ENCODE measurements at regions not wholly inside any gene's neighbourhood (a gene's known extent, or its start where the extent isn't known, plus 50 kb on each side); places are given as distances from the start of the nearest gene placed in this dataset.
"Not testable (repeated sequence)": the region's sequence is repeated elsewhere in the genome, so short reads cannot be mapped to it uniquely, and the experiment has no call there.

DNA sequence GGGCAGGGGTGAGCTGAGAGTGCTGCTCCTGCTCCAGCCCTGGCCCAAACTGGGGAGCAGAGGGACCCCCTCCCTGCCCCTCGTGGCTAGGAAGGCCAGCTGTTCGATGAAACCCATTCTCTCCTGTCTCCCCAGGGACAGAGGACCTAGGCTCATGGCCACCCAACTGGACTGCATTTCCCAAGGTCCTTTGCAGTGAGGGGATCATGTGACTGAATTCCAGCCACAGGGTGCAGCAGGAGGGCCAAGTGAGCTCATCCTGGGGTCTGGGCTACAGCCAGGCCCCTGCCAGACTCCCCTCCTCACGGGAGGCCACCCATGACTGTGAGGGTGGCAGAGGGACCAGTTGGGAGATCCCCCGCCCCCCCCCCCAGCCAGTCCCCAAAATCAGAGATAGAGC, 777.6 kb downstream of the TBC1D22A start:
- DNase-seq (ENCODE audit: low read depth in 2 of 2), result no peak

DNA sequence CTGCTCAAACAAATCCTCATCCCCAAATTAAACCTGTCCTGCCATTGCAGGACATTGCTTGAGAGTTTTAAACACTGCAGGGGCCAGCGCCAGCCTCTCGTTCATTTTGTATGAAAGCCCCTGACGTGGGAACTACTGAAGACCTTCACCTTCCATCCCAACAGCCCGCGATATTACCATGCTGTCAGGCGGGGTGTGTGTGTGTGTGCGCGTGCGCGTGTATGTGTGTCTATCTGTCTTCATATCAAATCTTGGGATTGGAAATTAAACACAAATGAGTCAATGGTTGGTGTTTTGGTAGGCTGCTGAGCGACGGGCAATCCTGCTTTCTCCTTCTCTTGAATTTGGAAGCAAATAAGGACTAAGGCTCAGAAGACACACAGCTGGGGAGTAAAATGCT, 776.9 kb downstream of the TBC1D22A start:
- DNase-seq (ENCODE audit: low read depth in 2 of 2), result no peak

DNA sequence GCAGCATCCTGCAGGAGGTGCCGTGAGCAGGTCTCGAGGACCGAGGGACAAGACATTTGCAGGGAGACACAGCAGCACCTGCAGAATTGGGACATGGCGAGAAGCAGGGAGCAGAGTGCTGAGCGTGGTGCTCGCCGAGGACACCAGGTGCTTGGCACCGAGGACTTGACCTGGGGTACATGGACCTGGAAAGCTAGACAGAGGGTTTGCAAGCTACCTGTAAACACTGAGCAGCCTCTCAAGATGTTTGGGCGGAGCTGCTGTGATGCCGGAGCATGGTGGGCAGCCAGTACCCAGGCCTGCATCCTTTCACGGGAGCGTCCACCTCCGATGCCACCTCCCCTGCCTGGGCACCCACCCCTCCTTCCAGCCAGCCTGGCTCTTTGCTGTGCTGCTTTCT, 773.2 kb downstream of the TBC1D22A start:
- no peak for DNase-seq (ENCODE audit: low read depth in 2 of 2)

DNA sequence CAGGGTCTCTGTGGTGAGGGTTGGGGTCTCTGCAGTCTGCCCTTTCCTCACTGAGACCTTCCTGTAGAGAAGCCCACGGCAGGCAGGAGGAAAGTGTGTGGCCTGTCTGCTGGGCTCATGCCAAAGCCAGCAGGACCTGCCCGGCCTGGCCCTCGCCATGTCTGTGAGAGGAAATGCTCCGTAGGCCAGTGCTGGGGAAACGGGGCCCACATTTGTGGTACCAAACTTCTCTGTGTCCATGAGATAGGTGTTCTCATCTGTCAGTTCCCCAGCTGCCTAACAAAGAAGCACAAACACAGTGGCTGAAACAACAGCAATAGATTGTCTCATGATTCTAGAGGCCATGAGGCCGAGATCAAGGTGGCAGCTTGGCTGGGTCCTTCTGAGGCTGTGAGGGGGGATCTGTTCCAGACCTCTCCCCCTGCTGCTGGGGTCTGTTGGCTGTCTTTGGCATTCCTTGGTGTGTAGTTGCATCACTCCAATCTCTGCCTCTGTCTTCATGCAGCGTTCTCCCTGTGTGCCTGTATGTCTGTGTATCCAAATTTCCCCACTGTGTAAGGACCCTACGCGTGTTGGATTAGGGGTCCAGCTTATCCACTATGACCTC, 772.5 kb downstream of the TBC1D22A start:
- DNase-seq (ENCODE audit: low read depth in 2 of 2), result no peak

DNA sequence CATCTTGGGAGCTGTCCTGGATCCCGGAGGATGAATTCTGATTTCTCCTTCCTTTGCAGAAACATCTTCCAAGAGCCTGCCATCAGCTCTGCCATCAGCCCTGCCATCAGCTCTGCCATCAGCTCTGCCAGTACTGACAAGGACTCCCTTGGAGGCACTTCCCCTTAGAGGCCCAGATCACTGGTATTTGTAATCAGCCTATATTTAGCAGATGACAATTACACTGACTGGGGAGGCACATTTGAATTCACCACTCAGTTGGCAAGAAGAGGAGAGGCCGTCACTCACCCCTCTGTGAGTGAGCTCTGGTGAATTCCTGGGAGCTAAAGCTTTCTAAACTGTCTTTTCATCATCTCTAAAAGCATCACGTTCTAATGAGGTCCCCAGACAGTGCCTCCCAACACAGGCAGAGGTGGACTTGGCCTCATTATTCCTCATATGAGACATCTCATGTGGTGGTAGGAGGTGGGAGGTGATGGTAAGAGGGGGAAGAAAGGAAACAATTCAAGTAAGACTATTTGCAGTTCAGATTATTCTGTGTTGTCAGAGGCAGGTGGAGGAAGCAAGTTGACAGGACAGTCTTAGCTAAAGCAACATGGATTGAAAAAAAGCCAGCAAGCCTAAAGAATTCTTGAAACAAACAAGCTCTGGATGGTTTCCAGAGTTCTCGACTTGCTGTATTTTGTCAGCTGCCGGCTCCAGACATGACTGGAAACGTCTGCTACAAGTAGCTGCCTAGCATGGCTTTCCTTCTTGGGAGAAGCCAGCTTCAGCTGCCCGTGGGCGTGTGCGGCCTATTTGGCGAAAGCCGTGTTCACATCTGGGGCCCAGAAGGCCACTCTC, 771.7 kb downstream of the TBC1D22A start:
- no peak for DNase-seq (ENCODE audit: low read depth in 2 of 2)

DNA sequence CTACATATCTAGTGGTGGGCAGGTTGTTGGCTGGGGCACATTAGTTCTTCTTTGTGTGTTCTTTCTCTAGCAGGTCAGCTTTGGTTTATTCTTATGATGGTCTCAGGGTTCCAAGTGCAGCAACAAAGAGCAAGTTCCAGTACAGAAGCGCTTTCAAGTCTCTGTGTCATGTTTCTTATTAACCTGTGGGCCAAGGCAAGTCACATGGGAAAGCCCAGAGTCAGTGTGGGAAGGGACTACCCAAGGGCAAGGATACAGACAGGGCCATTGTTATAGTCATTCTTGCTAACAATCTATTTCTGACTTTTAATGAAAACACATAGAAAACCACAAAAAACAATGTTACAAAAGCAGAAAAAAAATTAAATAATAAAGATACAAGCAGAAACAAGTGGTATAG, 754.6 kb downstream of the TBC1D22A start:
- DNase-seq (ENCODE audit: low read depth in 2 of 2), result no peak

DNA sequence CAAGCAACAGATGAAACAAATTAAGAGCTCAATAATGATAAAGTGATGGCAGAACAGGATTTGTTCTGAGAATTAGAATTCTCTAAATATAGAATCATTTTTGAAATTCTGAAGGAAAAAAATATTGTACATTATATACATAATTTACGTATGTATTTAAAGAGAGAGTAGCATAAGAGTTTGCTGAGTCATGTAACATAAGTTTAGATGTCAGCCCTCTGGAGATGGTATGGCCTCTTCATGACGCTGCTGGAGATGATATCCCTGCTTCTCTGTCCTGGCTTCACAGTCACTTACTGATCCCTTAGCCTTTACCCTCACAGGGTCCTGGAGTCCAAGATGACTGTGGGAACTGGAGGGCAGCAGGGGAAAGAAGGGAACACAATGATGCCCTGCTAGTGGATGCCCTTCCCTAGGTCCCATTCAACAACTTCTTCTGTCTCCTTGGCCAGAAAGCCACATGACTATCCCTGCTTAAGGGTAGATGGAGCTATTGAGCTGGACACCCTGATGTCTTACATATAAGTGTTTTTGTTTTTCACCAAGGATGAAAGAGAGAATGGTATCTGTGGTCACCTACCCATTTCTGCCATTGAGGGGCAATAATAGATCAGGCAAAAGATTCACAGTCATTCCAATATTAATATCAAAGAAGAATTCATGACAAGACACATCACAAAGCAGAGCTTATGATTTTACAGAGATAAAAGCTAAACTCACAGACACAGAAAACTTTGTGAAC, 753.1 kb downstream of the TBC1D22A start:
- DNase-seq (ENCODE audit: low read depth in 2 of 2), result no peak

DNA sequence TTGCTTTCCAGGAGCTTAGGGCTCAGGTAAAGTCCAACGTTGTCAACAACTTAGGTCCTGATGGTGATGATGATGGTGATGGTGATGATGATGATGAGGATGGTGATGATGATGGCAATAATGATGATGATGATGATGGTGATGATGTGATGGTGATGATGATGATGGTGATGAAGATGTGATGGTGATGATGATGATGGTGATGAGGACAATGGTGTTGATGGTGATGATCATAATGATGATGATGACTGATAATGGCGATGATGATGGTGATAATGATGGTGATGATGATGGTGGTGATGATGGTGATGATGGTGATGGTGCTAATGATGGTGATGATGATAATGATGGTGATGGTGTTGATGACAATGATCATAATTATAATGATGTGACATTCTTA, 750.2 kb downstream of the TBC1D22A start:
- no peak for DNase-seq (ENCODE audit: low read depth in 2 of 2)

DNA sequence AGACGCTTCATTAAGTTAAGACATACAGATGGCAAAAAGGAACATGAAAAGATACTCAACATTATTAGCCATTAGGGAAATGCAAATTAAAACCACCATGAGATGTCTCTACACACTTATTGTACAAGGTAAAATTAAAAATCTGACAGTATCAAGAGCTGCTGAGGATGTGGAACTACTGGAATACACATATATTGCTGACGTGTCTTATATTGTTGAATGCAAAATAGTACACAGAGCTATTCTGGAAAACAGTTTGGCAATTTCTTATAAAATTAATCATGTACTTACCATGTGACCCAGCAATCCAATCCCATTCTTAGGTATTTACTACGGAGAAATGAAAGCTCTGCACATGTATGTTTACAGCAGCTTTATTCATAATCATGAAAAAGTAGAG, 742.5 kb downstream of the TBC1D22A start:
- DNase-seq (ENCODE audit: low read depth in 2 of 2), result no peak

DNA sequence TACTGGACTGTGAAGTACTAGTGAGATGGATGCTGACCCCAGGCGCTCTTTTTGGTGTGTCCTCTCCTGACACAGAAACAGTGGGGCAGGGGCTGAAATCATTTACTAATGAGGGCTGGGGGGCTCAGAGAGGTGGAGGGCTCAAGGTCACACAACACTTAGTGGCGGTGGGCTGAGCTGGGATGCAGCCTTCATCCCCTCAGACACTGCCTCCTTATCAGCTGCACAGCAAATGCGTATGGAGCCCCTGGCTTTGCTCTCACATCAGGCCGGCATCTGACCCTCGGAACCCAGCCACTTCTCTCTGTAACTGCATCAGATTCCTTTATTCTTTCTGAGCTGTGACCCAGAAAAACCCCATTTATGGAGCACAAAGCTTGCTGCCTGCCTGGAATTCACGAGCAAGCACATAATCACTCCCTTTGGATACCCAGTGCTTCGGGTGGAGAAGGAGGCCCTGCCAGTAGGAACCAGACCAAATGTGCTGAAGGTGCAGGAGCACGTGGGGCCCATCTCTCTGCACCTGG, 736.6 kb downstream of the TBC1D22A start:
- no peak for DNase-seq (ENCODE audit: low read depth in 2 of 2)

DNA sequence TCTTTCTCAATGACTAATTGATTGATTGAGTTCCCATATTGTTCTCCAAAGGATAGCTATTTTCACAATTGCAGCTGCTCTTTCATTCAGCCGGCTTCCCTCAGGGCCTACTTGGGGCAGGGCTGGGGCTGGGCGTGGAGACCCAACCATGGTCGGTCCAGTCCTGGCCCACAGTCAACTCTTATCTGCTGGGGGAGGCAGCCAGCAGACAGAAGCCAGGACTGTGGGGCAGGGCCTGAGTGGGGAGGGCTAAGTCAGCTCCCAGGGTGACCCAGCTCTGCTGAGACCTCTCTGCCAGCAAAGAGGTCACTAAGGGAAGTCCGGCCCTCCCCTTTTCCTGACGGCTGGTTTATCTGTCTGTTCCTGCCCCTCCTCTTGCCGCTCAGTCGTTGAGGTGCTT, 735.2 kb downstream of the TBC1D22A start:
- no peak for DNase-seq (ENCODE audit: low read depth in 2 of 2)

DNA sequence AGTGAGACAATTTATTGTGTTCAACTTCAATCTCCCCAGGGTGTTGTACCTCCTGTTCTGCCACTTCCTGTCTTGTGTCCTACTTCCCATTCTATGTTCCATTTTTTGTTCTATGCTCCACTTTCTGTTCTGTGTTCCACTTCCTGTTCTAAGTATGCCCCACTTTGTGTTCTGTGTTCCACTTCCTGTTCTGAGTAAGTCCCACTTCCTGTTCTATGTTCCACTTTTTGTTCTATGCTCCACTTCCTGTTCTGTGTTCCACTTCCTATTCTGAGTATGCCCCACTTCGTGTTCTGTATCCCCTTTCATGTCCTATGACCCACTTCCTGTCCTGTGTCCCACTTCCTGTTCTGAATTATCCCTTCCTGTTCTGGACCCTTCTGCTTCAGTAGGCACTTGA, 732.7 kb downstream of the TBC1D22A start:
- DNase-seq (ENCODE audit: low read depth in 2 of 2), result no peak

DNA sequence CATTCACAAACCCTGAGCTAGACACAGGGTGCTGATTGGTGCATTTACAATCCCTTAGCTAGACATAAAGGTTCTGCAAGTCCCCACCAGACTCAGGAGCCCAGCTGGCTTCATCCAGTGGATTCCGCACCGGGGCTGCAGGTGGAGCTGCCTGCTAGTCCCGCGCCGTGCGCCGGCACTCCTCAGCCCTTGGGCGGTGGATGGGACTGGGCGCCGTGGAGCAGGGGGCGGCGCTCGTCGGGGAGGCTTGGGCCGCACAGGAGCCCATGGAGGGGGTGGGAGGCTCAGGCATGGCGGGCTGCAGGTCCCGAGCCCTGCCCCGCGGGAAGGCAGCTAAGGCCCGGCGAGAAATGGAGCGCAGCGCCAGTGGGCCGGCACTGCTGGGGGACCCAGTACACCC, 725.7 kb downstream of the TBC1D22A start:
- DNase-seq (ENCODE audit: low read depth in 2 of 2), result not testable (repeated sequence)

DNA sequence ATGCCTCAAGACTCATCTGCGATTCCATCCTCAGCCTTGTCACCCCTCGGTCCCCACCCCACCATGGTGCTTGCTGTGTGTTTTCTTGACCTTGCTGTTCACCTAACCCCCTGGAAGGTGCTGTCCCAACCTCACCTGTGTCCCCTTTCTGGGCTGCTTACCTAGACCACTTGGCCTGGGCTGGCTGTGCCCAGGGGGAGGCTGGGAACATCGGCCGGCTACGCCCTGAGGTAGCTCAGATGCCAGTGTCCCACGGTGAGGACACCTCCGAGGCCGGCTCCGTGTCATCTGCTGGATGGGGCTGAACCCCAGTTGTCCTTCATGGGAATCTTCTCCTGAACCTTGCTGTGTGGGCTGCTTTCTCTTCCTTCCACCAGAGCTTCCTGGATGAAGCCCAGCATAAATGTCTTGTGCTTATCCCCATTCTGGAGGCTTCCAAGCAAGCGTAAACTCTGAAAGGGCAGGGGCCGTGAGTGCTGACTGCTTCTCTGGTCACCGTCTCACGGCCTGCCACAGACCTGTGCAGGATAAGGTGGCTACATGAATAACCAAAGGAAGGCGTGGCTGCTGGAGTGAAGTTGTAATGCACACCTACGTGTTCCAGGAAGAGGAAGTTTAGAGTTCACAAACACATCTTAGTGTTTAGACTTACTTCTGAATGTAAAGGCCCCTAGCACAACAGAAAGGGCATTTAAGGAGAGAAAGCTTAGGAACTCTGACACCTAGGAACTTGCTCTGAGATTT, 724.3 kb downstream of the TBC1D22A start:
- DNase-seq (ENCODE audit: low read depth in 2 of 2), result no peak

DNA sequence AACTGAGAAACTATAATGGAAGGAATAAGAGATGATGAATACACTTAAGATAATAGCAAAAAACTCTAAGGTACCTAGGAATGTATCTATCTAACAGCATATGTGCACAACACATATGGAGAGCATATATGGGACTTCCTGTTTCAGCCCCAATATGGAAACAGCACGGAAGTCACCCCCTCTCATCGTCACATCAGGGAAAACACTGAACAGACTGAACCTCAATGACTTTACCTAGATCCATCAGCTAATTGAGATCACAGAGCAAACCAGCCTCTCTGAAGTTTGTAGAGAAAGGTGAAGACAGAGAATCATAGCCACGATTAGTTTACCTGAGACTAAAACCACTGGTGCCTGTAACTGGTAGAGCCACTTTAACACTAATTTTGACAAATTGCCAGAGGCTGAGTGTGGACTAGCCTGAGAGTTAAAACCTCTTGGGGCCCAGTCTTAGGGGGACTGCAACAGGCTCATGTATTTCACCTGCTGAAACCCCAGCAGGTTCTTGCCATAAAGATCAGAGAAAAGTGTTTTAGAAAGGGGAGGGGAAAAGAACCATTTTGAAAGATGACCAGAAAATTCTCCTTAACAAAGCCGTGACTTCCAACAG, 722.6 kb downstream of the TBC1D22A start:
- DNase-seq (ENCODE audit: low read depth in 2 of 2), result no peak

DNA sequence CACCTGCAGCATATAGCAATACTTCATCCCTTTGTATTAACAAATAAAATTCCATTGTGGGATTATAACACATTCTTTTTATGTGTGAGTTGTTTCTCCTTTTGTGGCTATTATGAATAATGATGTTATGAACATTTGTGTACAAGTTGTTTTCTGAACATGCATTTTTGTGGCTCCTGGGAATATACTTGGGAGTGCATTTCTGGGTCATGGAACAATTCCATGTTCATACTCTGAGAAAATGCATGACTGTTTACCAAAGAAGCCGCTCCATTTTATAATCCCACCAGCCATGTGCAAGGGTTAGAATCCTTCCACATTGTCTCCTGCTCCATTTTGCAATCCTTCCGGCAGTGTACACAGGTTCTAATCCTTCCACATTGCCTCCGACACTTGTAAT, 713.8 kb downstream of the TBC1D22A start:
- no peak for DNase-seq (ENCODE audit: low read depth in 2 of 2)

DNA sequence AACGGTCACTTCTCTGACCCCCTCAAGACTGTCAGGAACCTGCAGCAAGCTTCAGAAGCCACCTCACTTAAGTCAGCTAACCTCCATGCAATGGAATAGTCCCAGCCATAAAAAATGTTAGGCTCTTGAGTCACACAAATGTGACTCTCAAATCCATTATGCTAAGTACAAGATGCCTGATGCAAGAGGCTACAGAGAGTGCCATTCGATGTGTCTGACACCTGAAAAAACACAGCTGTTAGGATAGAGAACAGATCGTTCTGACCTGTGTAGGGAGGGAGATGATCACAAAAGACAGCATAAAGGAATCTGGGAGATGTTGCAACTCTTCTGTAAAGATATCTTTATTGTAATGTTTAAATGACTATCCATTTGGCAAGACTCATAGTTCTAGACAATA, 712.4 kb downstream of the TBC1D22A start:
- no peak for DNase-seq (ENCODE audit: low read depth in 2 of 2)

DNA sequence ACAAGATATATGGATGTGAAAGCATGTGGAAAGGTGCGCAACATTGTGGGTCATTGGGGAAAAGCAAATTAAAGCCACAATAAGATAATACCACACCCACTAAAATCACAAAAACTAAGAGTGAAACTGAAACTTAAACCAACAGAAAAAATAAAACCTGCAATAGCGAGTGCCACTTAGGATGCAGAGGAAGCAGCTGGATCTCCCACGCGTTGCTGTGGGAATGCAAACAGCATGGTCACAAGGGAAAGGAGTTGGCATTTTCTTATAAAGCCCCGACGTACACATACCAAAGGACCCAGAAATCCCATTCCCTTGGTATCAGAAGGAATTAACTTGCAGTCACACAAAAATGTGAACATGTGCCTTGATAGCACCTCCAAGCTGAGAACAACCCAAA, 712.0 kb downstream of the TBC1D22A start:
- DNase-seq (ENCODE audit: low read depth in 2 of 2), result no peak

DNA sequence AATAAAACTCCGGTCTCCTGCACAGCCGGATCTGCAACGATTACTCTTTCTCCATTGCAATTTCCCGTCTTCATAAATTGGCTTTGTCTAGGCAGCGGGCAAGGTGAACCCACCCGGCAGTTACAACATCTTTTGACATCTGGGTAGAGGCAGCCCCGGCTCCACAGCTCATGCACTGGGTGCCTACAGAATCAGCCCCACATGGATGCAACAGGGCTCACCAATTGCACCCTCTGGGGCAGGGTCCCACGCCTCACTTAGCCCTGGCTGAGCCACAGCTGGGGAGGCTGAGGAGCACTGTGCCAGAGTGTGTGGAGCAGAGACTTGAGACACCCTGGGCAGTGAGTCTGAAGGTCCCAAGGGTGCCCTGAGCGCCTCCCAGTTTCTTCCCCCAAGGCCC, 710.2 kb downstream of the TBC1D22A start:
- DNase-seq (ENCODE audit: low read depth in 2 of 2), result no peak

DNA sequence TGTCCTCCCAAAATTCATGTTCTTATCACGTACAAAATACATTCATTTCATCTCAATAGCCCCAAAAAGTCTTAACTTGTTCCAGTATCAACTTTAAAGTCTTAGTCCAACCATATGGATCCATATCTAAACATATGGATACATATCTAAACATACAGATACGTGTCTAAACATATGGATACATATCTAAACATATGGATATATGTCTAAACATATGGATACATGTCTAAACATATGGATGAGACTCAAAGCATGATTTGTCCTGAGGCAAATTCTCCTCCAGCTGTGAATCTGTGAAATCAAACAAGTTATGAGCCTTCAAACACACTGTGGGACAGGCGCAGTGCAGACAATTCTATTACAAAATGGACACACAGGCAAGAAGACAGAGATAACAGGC, 709.0 kb downstream of the TBC1D22A start:
- no peak for DNase-seq (ENCODE audit: low read depth in 2 of 2)

DNA sequence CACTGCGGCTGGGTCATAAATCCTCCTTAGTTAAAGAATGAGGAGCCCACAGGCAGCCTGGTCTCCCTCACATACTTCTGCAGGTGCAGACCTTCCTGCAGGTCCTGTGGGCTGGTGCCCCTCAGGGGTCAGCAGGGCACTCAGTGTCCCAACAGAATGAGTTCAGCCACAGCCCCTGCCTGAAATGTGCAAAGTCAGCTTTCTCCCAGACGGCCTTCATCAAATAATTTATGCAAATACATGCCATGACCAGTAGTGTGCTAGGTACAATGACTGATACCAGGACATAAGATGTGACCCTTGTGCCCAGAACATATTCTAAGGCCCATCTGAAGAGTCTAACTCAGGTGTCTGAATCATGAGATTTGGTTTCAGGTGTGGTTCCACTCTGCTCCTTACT, 703.4 kb downstream of the TBC1D22A start:
- DNase-seq (ENCODE audit: low read depth in 2 of 2), result no peak

All from dermis microvascular lymphatic vessel endothelial cell (primary cell).